HT-29 (cell line): ENCODE measurements at regions not wholly inside any gene's neighbourhood (a gene's known extent, or its start where the extent isn't known, plus 50 kb on each side); places are given as distances from the start of the nearest gene placed in this dataset. TPM values are rescaled to one million over a fixed set of nuclear protein-coding genes. Genes with fewer than 3 reads are reported as not detected.

Source experiments
- DNase-seq: peaks from one replicate; pipeline ENCODE4 v3.0.0-alpha.2; 2015; ENCODE audit warnings: low spot score
- small RNA-seq: library from RNA; depleted of rRNA; stranded (forward); fragments of <200 nt; gene quantifications from one replicate; pipeline ENCODE3, GENCODE V24; 2014

DNA sequence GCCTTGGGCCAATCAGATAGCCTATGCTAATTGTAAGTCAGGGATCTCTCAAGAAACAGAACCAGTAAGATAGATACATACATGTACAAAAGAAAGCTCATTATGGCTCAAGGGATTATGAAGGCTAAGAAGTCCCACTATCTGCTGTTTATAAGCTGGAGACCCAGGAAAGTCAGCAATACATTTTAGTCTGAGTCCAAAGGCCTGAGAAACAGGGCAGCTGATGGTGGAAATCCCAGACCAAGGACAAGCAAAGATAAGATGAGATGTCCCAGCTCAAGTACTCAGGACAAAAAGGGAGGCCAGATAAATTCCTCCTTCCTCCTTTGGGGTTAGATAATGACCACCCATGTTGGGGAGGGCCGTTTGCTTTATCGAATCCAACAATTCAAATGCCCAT is 269.9 kb downstream of the AJAP1 start:
- DNase-seq: no peak

GRCh38 chr1:4916610-4917009 is 262.2 kb downstream of the AJAP1 start:
- no peak for DNase-seq

- no peak for DNase-seq
These were observed 260.7 kb downstream of the AJAP1 start for GRCh38 chr1:4915154-4915553.

GRCh38 chr1:4908486-4908885 is 254.1 kb downstream of the AJAP1 start:
- DNase-seq: no peak

DNA sequence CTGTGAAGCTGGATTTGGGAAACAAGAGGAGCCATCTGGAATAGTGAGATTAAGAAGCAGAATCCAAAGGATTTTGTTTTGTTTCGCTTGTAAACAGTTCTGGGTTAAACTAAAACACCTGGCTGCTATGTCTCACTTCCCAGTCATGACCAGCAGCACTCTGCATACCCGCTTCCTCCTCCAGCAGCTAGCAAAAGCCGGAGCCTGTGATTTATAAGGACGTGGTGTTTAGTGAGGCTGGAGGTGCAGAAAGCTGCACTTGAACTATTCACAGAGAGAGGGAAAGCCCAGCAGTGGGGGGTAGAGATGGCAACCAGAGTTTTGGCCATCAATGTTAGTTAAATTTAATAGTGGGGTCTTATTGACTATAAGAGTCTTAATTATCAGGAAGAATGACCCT is 240.2 kb downstream of the AJAP1 start:
- DNase-seq: no peak

GRCh38 chr1:4880626-4881025 is 226.2 kb downstream of the AJAP1 start:
- DNase-seq: no peak

DNA sequence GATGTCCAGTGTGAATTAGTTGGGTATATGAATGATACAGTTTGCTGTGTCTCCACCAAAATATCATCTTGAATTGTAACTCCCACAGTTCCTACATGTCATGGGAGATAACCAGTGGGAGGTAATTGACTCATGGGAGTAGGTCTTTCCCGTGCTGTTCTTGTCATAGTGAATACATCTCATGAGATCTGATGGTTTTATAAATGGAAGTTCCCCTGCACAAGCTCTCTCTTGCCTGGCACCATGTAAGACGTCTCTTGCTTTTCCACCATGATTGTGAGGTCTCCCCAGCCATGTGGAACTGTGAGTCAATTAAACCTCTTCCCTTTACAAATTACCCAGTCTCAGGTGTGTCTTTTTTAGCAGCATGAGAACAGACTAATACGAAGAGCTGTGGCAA is 223.0 kb downstream of the AJAP1 start:
- no peak for DNase-seq

- DNase-seq: no peak
These were observed 217.0 kb downstream of the AJAP1 start for GRCh38 chr1:4871373-4871772.

GRCh38 chr1:4868521-4868920 is 214.1 kb downstream of the AJAP1 start:
- DNase-seq: no peak

GRCh38 chr1:4856396-4856795 is 202.0 kb downstream of the AJAP1 start:
- DNase-seq: no peak

DNA sequence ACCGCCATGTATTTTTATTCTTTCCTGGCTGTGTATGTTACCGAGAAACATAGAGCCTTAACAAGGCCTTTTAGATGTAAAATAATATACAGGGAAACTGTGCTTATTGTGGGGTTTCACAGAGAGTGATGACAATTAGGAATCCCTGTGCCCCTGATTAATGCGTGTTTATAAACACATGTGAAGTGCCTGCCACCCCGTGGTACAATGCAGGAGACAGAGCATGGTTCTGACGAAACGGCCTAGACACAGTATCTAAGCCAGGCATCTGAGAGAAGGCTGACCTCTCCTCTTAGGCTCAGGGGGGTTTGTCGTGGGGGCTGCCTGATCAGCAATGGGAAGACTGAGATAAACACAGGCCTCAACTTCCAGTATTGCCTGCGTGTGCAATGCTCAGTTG is 200.0 kb downstream of the AJAP1 start:
- no peak for DNase-seq

GRCh38 chr1:4853904-4854303 is 199.5 kb downstream of the AJAP1 start:
- no peak for DNase-seq

GRCh38 chr1:4851385-4852065 is 197.1 kb downstream of the AJAP1 start:
- DNase-seq: no peak

DNA sequence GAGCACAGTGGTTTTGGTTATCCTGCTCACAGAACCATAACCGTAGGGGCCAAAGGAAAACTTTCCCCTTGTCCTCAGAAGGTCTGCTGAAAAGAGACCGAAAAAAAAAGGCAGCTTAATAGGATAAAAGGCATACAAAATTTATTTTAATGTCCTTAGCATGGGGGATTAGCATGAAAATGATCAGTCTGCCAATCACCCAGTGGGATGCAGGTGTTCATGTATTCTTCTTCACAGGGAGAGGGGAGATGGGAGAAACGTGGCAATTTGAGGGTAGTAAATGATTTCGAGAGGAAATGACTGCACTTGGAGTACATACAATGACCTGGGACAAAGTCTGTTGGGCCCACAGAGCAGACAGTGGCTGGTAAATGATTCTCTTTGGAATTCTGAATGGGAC is 194.0 kb downstream of the AJAP1 start:
- no peak for DNase-seq

DNA sequence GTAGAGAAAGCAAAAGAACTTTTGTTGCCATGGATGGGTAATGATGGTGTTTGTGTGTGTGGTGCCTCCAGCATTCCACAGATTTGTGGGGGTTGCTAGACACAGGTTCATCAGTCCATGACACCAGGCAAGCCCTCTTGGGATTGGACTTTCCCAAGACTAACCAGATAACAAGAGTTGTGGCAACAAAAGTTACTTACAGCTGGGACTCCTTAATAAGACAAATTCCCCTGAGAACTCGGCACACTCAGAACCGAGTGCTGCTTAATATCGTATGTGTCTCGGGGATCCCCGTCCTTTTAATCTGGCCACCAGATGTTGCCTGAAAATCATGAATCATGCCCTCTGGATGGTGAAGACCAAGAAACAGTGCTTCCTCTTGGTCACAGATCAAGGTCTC is 193.3 kb downstream of the AJAP1 start:
- DNase-seq: no peak

Small RNA genes in the stretch of these regions (small RNA-seq; reads per million reads assigned to genes)
- not detected for gene MIR4417
